Fibroblast of upper back skin (primary cell): ENCODE measurements at regions not wholly inside any gene's neighbourhood (a gene's known extent, or its start where the extent isn't known, plus 50 kb on each side); places are given as distances from the start of the nearest gene placed in this dataset.

Experiments
- DNase-seq: peaks from one replicate; pipeline ENCODE4 v3.0.0-alpha.2; 2013

GRCh38 chr6:139508023-139508422 is 133.6 kb upstream of the CITED2 start:
- DNase-seq = peak; percentile 37

DNA sequence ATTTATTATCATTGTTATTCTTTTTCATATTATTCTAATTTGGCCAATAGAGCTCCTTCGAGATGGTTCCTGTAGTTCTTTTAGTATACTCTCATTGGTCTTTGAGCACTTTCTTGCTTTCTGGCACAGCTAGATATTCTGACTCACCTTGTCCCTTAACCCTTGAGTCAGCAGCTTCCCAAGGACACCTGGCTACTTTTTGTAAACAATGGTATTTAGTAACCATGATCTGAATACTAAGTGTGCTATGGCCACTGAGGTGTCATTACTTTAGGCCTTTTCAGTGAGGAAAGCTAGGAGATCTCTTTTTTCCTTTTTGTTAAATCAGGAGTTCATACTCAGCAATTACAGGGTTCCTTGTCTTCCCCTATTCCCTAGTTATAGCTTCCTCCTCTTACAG is 126.5 kb upstream of the CITED2 start:
- DNase-seq = no peak

DNA sequence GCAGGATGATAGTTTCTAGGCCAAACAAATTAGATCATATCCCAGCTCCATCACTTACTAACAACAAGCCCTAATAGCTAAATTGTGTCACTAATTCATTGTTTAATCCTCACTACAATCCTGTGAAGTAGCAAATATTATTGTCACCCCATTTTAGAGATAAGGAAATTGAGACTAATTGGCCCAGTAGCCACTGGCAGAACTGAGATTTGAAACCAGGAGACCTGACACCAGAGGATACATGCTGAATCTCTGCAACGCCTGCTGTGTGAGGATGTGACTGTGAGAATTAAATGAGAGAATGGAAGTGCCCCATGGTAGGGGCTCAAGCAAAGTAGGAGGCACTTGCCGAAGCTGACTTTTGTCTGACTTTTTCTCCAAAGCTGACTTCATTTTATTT is 124.3 kb upstream of the CITED2 start:
- DNase-seq = no peak

DNA sequence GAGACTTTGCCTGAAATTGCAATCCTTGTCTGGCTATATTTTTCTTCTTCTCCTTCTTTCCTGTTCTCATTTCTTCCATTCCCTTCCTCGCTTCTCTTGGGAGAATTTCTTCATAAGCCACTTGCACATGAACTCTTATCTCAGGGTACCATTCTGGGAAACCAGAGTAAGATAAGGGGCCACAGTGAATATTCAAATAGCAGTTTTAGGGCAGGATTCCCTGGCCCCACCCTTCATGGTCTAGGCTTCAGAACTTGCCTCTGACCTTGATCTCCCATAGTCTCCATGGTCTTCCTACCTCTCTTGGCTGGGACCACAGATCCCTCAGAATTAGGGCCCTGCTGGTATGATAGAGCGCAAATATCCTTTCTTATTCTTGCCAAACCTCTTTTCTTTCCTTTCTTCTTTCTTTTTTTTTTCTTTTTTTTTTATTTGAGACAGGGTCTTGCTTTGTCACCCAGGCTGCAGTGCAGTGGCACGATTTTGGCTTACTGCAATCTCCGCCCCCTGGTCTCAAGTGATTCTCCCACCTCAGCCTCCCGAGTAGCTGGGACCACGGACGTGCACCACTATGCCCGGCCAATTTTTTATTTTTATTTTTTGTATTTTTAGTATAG is 123.0 kb upstream of the CITED2 start:
- DNase-seq = no peak

- no peak for DNase-seq
These were observed 122.4 kb upstream of the CITED2 start for GRCh38 chr6:139496654-139497344.

GRCh38 chr6:139494376-139494990 is 120.0 kb upstream of the CITED2 start:
- no peak for DNase-seq

DNA sequence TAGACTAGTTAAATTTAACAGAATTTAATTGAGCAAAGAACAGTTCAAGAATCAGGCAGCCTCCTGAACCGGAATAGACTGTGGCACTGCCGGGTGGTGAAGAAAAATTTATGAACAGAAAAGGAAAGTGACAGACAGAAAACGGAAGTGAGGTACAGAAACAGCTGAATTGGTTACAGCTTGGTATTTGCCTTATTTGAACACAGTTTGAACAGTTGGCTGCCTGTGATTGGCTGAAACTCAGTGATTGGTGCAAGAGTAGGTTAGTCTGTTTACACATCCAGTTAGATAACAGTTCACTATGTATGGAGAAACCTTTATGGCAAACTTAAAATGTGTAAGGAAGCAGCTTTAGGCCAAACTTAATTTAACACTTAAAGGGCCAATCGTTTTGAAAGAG is 116.0 kb upstream of the CITED2 start:
- DNase-seq = no peak

GRCh38 chr6:139486476-139486799 is 112.0 kb upstream of the CITED2 start:
- no peak for DNase-seq

- DNase-seq = no peak
These were observed 111.5 kb upstream of the CITED2 start for GRCh38 chr6:139485742-139486475.

GRCh38 chr6:139485185-139485584 is 110.7 kb upstream of the CITED2 start:
- DNase-seq = no peak

- no peak for DNase-seq
These were observed 108.6 kb upstream of the CITED2 start for GRCh38 chr6:139483079-139483478.

- DNase-seq = no peak
These were observed 107.8 kb upstream of the CITED2 start for GRCh38 chr6:139482287-139482686.

- no peak for DNase-seq
These were observed 106.1 kb upstream of the CITED2 start for GRCh38 chr6:139480356-139481165.

- DNase-seq = no peak
These were observed 105.2 kb upstream of the CITED2 start for GRCh38 chr6:139479433-139480222.

- no peak for DNase-seq
These were observed 101.2 kb upstream of the CITED2 start for GRCh38 chr6:139475646-139476045.

- no peak for DNase-seq
These were observed 100.8 kb upstream of the CITED2 start for GRCh38 chr6:139475241-139475640.

DNA sequence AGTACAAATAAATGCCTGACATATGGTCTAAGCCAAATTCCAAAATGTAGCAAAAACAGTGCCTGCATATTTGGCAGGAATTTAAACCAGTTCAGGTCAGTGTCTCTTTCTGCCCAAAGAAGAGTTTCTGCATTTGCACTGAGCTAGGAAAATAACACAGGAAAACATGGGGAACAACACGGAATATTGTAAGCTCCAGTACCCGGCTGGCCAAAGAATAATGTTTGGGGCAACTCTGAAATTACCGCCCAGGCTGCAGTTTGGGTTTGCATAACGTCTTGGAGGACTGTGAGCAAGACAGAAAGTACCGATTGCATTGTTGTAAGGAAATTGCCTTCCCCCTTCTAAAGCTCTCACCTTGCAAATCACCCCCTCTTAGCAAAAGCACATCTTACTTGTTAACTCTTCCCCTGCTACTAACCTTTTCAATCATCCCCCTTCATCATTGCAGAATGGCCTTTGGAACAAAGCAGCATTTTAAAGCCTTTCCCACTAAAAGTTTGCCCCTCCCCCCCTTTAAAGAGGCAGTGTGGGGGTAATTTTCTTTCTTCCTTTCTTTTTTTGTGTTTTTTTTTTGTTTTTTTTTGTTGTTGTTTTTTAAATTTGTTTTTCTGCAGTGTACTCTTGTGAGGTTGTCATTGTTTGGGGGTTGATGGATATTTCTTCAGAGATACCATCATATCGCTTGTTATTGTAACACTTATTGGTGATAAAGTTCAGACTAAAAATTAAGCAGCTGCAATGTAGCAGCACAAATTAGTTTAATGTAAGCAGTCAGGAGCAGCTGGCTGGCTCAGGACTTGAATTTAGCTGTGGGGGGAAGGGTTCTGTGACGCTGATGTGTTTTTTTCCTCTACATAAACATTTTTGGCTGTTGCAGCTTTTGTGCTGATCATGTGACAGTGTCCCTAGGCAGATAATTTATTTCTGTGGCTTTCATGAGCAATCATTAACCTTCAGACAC is 100.0 kb upstream of the CITED2 start:
- DNase-seq = no peak

DNA sequence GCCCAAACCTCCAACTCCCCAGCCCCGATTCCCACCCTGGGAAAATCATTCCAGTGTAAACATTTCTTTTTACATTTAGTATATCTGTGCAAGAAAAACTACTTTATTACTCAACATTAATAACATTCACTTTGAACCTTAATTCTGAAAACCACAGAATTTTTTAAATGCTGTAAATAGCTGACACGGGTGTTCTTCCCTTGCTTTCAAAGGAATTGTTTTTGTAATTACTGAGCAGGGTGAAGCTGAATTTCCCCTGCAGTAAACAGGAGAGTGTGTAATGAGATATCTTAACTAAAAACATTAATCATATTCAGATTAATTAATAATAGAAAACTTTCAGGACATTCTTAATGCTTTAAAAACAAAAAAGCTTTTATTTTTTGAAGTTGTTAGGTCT is 99.3 kb upstream of the CITED2 start:
- no peak for DNase-seq

GRCh38 chr6:139473231-139473701 is 98.8 kb upstream of the CITED2 start:
- DNase-seq = no peak

DNA sequence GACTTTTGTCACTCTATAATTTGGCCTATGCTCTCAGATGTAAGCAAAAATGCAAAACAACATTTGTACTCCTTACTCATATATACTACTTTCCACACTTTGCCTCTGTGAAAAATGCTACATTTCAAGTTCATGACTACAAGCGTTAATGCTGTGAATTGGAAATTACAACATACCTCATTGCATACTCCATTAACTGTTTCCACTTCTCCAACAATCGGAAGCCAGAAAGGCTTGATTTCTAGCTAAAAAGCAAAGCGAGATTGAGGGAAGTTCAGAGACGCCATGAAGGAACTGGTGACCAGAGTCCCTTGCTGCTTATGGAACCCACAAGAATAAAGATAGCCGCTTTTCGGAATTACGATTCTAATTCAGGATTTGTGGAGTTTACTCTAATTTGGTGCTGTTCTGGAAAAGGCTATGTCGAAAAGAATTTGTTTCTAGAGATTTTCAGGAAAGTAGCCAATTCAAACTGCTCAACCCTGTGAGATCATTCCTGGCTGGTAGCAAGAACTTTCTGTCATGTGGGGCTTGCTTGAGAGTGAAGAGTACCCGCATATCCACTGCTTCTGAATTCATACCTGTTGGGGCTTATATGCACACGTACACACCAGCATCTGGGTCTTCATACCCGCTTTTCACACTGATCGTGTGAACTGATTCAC is 98.0 kb upstream of the CITED2 start:
- DNase-seq = peak; percentile 41
